ENCODE measurements at regions not wholly inside any gene's neighbourhood (a gene's known extent, or its start where the extent isn't known, plus 50 kb on each side); places are given as distances from the start of the nearest gene placed in this dataset.

DNA sequence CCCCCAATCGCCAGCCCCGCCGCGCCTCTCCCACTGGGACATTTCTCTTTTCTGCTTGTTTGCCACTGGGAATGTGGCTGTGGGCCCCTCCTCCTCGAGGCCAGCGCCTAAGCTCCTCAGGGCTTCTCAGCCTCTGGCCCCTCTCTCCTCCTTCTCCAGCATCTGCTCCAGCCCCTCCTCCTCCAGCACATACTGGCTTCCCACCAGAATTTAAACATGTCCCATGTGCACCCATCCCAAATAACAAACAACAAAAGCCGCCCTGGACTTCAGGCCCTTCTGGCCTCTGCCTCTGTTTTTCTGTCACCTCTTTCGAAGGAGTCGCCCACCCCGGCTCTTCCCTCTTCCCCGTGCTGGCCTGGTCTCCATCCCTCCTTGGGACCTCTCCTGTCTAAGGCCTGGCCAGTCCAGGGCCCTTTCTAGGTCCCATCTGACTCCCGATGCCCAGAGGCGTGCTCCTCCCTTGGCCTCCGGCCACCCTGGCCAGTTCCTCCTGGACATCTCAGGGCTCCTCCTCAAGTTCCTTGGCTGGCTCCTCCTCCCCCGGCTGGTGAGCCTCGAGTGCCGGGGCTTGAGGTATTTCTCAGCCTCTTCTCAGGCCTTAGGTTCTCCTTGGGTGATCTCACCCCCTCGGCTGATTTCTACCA is 94.6 kb upstream of the SLC6A6 start:
- no peak for TF ChIP-seq TAF1 (IDR thresholded peaks at IDR 0.05; ENCODE audit: borderline replicate concordance, low read depth, low read length)
- TF ChIP-seq POLR2A (IDR thresholded peaks at IDR 0.05; ENCODE audit: low read depth, low read length), result no peak
- no peak for TF ChIP-seq POLR2AphosphoS5 (IDR thresholded peaks at IDR 0.05; ENCODE audit: low read depth, low read length)
